GM04504 (cell line): ENCODE measurements at regions not wholly inside any gene's neighbourhood (a gene's known extent, or its start where the extent isn't known, plus 50 kb on each side); places are given as distances from the start of the nearest gene placed in this dataset.
A peak's percentile ranks its signal among the peaks of the same experiment; 100 is the strongest.
"Not testable (repeated sequence)": the region's sequence is repeated elsewhere in the genome, so short reads cannot be mapped to it uniquely, and the experiment has no call there.

Experiments
- DNase-seq: peaks from one replicate; pipeline ENCODE4 v3.0.0-alpha.2; 2012; ENCODE audit warnings: low read depth

- DNase-seq, result not testable (repeated sequence)
Measured at GRCh38 chr14:85077716-85078115, 452.2 kb upstream of the FLRT2 start.

GRCh38 chr14:85079842-85080730, 449.9 kb upstream of the FLRT2 start:
- DNase-seq, result no peak

- DNase-seq, result no peak
Measured at GRCh38 chr14:85084344-85084743, 445.6 kb upstream of the FLRT2 start.

GRCh38 chr14:85085981-85086380, 444.0 kb upstream of the FLRT2 start:
- no peak for DNase-seq

GRCh38 chr14:85087201-85087600, 442.7 kb upstream of the FLRT2 start:
- no peak for DNase-seq

- no peak for DNase-seq
Measured at GRCh38 chr14:85088192-85088591, 441.8 kb upstream of the FLRT2 start.

- no peak for DNase-seq
Measured at GRCh38 chr14:85090681-85091080, 439.3 kb upstream of the FLRT2 start.

- peak; percentile 21 for DNase-seq
Measured at GRCh38 chr14:85093631-85094330, 436.2 kb upstream of the FLRT2 start.

- no peak for DNase-seq
Measured at GRCh38 chr14:85102591-85102990, 427.4 kb upstream of the FLRT2 start.

GRCh38 chr14:85106506-85106905, 423.4 kb upstream of the FLRT2 start:
- no peak for DNase-seq

GRCh38 chr14:85112762-85113161, 417.2 kb upstream of the FLRT2 start:
- DNase-seq, result no peak

- DNase-seq, result no peak
Measured at GRCh38 chr14:85115921-85116320, 414.0 kb upstream of the FLRT2 start.

- DNase-seq, result no peak
Measured at GRCh38 chr14:85118274-85118673, 411.7 kb upstream of the FLRT2 start.

- no peak for DNase-seq
Measured at GRCh38 chr14:85122690-85123089, 407.3 kb upstream of the FLRT2 start.

GRCh38 chr14:85123755-85124154, 406.2 kb upstream of the FLRT2 start:
- DNase-seq, result no peak

GRCh38 chr14:85124631-85125290, 405.2 kb upstream of the FLRT2 start:
- DNase-seq, result no peak

GRCh38 chr14:85125291-85125670, 404.7 kb upstream of the FLRT2 start:
- DNase-seq, result no peak

- no peak for DNase-seq
Measured at GRCh38 chr14:85129921-85130320, 400.0 kb upstream of the FLRT2 start.

- no peak for DNase-seq
Measured at GRCh38 chr14:85131226-85131922, 398.6 kb upstream of the FLRT2 start.

GRCh38 chr14:85142982-85143381, 387.0 kb upstream of the FLRT2 start:
- no peak for DNase-seq

GRCh38 chr14:85146779-85147178, 383.2 kb upstream of the FLRT2 start:
- no peak for DNase-seq

GRCh38 chr14:85150166-85150565, 379.8 kb upstream of the FLRT2 start:
- no peak for DNase-seq
